ENCODE measurements at regions not wholly inside any gene's neighbourhood (a gene's known extent, or its start where the extent isn't known, plus 50 kb on each side); places are given as distances from the start of the nearest gene placed in this dataset.

- DNase-seq, result no peak
These were observed 69.5 kb upstream of the GATA5 start for GRCh38 chr20:62545271-62545670.

- no peak for DNase-seq
These were observed 70.2 kb upstream of the GATA5 start for GRCh38 chr20:62545901-62546525.

GRCh38 chr20:62546606-62547005 lies 70.8 kb upstream of the GATA5 start:
- DNase-seq, result no peak

- no peak for DNase-seq
These were observed 71.6 kb upstream of the GATA5 start for GRCh38 chr20:62547364-62547763.

- DNase-seq, result no peak
These were observed 72.7 kb upstream of the GATA5 start for GRCh38 chr20:62548471-62548870.

- DNase-seq, result no peak
These were observed 73.2 kb upstream of the GATA5 start for GRCh38 chr20:62549029-62549428.

GRCh38 chr20:62549499-62550086 lies 73.8 kb upstream of the GATA5 start:
- no peak for DNase-seq

GRCh38 chr20:62550087-62550632 lies 74.4 kb upstream of the GATA5 start:
- no peak for DNase-seq

GRCh38 chr20:62551407-62552323 lies 75.9 kb upstream of the GATA5 start:
- DNase-seq, result no peak

- no peak for DNase-seq
These were observed 76.8 kb upstream of the GATA5 start for GRCh38 chr20:62552613-62553012.

- DNase-seq, result no peak
These were observed 77.5 kb upstream of the GATA5 start for GRCh38 chr20:62553136-62553837.

- DNase-seq, result no peak
These were observed 78.0 kb upstream of the GATA5 start for GRCh38 chr20:62553838-62554161.

GRCh38 chr20:62554214-62554897 lies 78.6 kb upstream of the GATA5 start:
- DNase-seq, result no peak

- no peak for DNase-seq
These were observed 79.3 kb upstream of the GATA5 start for GRCh38 chr20:62554898-62555641.

- DNase-seq, result no peak
These were observed 80.0 kb upstream of the GATA5 start for GRCh38 chr20:62555642-62556420.

- no peak for DNase-seq
These were observed 81.7 kb upstream of the GATA5 start for GRCh38 chr20:62557462-62557861.

- DNase-seq, result no peak
These were observed 82.2 kb upstream of the GATA5 start for GRCh38 chr20:62557999-62558408.

GRCh38 chr20:62558779-62559178 lies 83.0 kb upstream of the GATA5 start:
- DNase-seq, result no peak

GRCh38 chr20:62560162-62560561 lies 82.1 kb upstream of the SLCO4A1 start:
- DNase-seq, result no peak

GRCh38 chr20:62561182-62561581 lies 81.1 kb upstream of the SLCO4A1 start:
- DNase-seq, result no peak

All from renal pelvis (tissue), 1 donor.